CD1c-positive myeloid dendritic cell (primary cell): ENCODE measurements at regions not wholly inside any gene's neighbourhood (a gene's known extent, or its start where the extent isn't known, plus 50 kb on each side); places are given as distances from the start of the nearest gene placed in this dataset.
A peak's percentile ranks its signal among the peaks of the same experiment; 100 is the strongest.

Experiments used
- DNase-seq: peaks from one replicate; pipeline ENCODE4 v3.0.0-alpha.2; 2016; ENCODE audit errors: extremely low spot score

GRCh38 chr1:79430437-79430836 lies 423.9 kb upstream of the ADGRL4 start:
- no peak for DNase-seq

GRCh38 chr1:79422726-79423125 lies 416.2 kb upstream of the ADGRL4 start:
- DNase-seq, result no peak

GRCh38 chr1:79398501-79398900 lies 392.0 kb upstream of the ADGRL4 start:
- no peak for DNase-seq

- no peak for DNase-seq
These were observed 390.4 kb upstream of the ADGRL4 start for GRCh38 chr1:79396901-79397300.

GRCh38 chr1:79388694-79389361 lies 382.3 kb upstream of the ADGRL4 start:
- DNase-seq, result no peak

- no peak for DNase-seq
These were observed 380.2 kb upstream of the ADGRL4 start for GRCh38 chr1:79386730-79387129.

GRCh38 chr1:79380078-79380477 lies 373.5 kb upstream of the ADGRL4 start:
- no peak for DNase-seq

- no peak for DNase-seq
These were observed 369.6 kb upstream of the ADGRL4 start for GRCh38 chr1:79376106-79376505.

GRCh38 chr1:79375352-79375751 lies 368.8 kb upstream of the ADGRL4 start:
- no peak for DNase-seq

GRCh38 chr1:79374397-79374796 lies 367.9 kb upstream of the ADGRL4 start:
- DNase-seq, result no peak

GRCh38 chr1:79373481-79374125 lies 367.1 kb upstream of the ADGRL4 start:
- no peak for DNase-seq

GRCh38 chr1:79371802-79372201 lies 365.3 kb upstream of the ADGRL4 start:
- no peak for DNase-seq

GRCh38 chr1:79369091-79369490 lies 362.6 kb upstream of the ADGRL4 start:
- no peak for DNase-seq

- no peak for DNase-seq
These were observed 358.4 kb upstream of the ADGRL4 start for GRCh38 chr1:79364896-79365295.

- no peak for DNase-seq
These were observed 356.9 kb upstream of the ADGRL4 start for GRCh38 chr1:79363430-79363829.

GRCh38 chr1:79362470-79362869 lies 355.9 kb upstream of the ADGRL4 start:
- DNase-seq, result no peak

GRCh38 chr1:79355090-79355489 lies 348.6 kb upstream of the ADGRL4 start:
- DNase-seq, result no peak

- peak; percentile 17 for DNase-seq
These were observed 346.7 kb upstream of the ADGRL4 start for GRCh38 chr1:79353224-79353623.

- no peak for DNase-seq
These were observed 320.3 kb upstream of the ADGRL4 start for GRCh38 chr1:79326875-79327274.

- no peak for DNase-seq
These were observed 319.2 kb upstream of the ADGRL4 start for GRCh38 chr1:79325705-79326104.

GRCh38 chr1:79325126-79325525 lies 318.6 kb upstream of the ADGRL4 start:
- DNase-seq, result no peak

GRCh38 chr1:79323239-79324025 lies 316.9 kb upstream of the ADGRL4 start:
- DNase-seq, result no peak

GRCh38 chr1:79322511-79323027 lies 316.0 kb upstream of the ADGRL4 start:
- no peak for DNase-seq
